ENCODE measurements at regions not wholly inside any gene's neighbourhood (a gene's known extent, or its start where the extent isn't known, plus 50 kb on each side); places are given as distances from the start of the nearest gene placed in this dataset.

DNA sequence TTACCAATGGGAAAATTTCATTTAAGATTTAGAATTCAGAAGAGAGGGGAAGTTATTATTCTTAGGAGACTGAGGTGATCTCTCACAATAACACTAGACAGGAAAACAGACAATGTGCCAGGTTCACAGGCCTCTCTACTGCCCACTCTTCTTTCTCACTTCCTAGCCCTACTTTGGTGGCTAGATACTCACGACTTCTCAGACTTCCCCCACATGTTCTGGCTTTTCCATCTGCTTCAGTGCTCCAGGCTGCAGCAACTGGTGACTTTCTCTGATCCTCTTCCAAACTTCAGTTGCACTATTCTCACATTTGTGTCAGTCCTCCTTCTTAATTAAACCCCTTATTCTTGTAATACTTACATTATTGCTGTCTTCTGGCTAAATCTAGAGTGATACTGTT, 208.7 kb upstream of the KCTD3 start:
- TF ChIP-seq KLF16 (tag by site-specific recombination; IDR thresholded peaks at IDR 0.05) (no peak), ZNF174 (tag by site-specific recombination; IDR thresholded peaks at IDR 0.05) (no peak), CTCF (tag by site-specific recombination; IDR thresholded peaks at IDR 0.05) (no peak), ZBTB1 (tag by site-specific recombination; IDR thresholded peaks at IDR 0.05) (no peak), PRDM1 (tag by site-specific recombination; IDR thresholded peaks at IDR 0.05) (no peak), ZFP41 (tag by site-specific recombination; IDR thresholded peaks at IDR 0.05; ENCODE audit: borderline replicate concordance) (no peak), ZNF274 (IDR thresholded peaks at IDR 0.05; ENCODE audit: low read length) (no peak), ZNF274 (tag by site-specific recombination; IDR thresholded peaks at IDR 0.05; ENCODE audit: borderline replicate concordance) (no peak), ZNF366 (tag by site-specific recombination; conservative IDR thresholded peaks at IDR 0.05) (no peak), ZNF311 (tag by site-specific recombination; IDR thresholded peaks at IDR 0.05; ENCODE audit: borderline replicate concordance) (no peak)
- TF ChIP-seq, protein P1, sequence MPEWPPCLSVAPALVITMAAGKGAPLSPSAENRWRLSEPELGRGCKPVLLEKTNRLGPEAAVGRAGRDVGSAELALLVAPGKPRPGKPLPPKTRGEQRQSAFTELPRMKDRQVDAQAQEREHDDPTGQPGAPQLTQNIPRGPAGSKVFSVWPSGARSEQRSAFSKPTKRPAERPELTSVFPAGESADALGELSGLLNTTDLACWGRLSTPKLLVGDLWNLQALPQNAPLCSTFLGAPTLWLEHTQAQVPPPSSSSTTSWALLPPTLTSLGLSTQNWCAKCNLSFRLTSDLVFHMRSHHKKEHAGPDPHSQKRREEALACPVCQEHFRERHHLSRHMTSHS (tag by site-specific recombination; IDR thresholded peaks at IDR 0.05), result no peak

All from HEK293 (cell line).